ENCODE measurements at regions not wholly inside any gene's neighbourhood (a gene's known extent, or its start where the extent isn't known, plus 50 kb on each side); places are given as distances from the start of the nearest gene placed in this dataset.
"Not testable (repeated sequence)": the region's sequence is repeated elsewhere in the genome, so short reads cannot be mapped to it uniquely, and the experiment has no call there.

DNA sequence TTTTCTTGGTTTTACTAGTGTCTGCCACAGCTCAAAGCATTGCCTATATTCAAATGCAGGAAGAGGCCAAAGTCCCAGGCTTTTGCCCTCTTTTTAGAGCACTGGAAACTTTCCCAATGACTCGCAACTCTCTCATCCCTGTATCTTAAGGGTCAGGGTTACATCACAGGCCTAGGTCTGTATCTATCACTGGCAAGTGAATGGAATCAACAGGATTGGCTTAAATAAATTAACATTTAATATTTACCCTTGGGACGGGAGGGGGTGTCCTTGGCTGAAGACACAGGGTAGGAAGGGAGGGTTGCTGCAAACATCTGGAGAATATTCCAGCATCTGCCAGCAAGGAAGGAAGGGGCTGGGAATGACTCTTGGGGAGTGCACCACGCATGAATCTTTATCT is 242.6 kb downstream of the SLC4A3 start:
- DNase-seq = no peak
- ATAC-seq = peak; percentile 55
- intact Hi-C loops (cut with micrococcal nuclease) = no loop called here

DNA sequence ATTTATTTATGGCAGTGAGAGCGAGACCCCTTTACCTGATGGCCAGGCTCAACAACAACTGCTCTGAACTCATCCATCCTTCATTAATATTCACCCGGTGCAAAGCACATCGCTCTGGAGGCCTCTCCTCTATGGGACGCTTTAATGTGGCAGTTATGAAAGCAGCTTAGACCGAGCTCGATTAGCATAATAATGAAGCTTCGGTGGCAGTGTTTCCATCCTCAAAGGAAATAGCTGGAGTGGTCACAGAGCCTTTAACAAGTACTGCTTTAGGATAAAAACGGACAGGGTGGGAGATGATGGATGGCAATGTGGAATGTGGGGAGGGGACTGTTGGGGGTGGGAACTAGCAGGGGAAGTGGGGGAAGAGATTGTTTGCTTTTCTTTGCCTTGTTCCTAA is 243.9 kb downstream of the SLC4A3 start:
- ATAC-seq = no peak
- no peak for DNase-seq
- intact Hi-C loops (cut with micrococcal nuclease) = no loop called here

DNA sequence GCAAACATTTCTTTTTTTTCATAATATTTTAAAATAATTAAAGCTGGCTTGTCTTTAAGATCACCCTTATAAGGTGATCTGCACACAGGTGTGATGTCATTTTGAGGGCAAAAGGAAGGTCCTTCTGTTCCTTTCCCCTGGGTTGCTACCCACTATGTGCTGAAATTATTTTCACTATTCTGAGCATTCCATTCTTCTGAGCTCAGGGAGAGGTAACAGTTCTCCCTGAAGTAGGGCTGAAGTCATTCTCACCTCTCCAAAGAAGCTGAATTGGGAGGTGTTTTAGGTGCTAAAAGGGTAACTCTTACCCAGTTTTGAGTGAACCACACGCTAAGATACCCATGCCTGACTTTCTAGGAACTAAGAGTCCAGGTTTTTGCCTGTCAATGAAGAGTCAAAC is 247.6 kb downstream of the SLC4A3 start:
- intact Hi-C loops (cut with micrococcal nuclease) = no loop called here
- ATAC-seq (no peak), DNase-seq (no peak)

DNA sequence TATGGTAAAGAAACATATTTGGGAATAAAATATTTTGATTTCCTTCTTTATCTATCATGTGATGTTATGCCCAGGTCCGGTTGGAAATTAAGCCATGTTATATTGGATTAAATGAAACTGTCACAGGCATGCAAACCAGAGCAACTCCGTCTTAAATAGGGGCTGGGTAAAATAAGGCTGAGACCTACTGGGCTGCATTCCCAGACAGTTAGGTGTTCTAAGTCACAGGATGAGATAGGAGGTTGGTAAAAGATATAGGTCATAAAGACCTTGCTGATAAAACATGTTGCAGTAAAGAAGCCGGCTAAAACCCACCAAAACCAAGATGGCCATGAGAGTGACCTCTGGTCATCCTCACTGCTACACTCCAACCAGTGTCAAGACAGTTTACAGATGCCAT is 248.6 kb downstream of the SLC4A3 start:
- ATAC-seq; intact Hi-C loops (cut with micrococcal nuclease); DNase-seq: not testable (repeated sequence)

DNA sequence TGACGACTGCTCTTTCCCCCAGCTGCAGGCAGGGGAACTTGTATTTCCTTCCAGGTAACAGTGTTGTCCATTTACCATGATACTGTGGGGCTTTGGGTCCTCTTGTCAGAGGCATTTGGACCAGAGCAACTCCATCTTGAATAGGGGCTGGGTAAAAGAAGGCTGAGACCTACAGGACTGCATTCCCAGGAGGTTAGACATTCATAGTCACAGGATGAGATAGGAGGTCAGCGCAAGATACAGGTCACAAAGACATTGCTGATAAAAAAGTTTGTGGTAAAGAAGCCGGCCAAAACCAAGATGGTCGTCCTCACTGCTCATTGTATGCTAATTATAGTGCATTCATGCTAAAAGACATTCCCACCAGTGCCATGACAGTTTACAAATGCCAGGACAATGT is 249.5 kb downstream of the SLC4A3 start:
- DNase-seq (no peak), ATAC-seq (no peak)
- intact Hi-C loops (cut with micrococcal nuclease) = no loop called here

DNA sequence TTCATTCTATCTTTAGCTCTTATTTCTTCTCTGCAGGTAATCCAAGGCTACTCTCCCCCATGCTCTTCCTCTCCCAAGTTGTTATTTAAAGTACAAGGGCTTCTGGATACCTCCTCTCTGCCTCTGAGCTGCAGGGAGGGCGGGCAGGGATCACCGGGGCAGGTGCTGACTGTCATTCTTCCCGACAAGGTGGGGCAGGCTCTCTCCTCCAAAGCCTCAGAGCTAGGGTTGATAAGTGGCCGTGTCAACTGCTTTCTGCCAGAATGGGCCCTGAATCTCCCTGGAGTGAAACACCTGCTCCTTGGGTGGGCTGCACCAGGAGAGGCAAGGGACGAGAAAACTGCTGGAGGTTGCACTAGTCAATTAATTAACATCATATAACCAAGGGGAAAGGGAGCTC is 250.3 kb downstream of the SLC4A3 start:
- DNase-seq = no peak
- intact Hi-C loops (cut with micrococcal nuclease) = no loop called here
- ATAC-seq = no peak

DNA sequence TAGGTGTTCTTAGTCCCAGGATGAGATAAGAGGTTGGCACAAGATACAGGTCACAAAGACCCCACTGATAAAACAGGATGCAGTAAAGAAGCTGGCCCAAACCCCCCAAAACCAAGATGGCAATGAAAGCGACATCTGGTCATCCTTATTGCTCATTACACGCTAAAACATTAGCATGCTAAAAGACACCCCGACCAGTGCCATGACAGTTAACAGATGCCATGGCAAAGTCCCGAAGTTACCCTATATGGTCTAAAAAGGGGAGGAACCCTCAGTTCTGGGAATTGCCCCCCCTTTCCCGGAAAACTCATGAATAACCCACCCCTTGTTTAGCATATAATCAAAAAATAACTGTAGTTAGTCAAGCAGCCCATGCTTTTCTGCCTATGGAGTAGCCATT is 251.1 kb downstream of the SLC4A3 start:
- ATAC-seq = no peak
- DNase-seq = no peak
- intact Hi-C loops (cut with micrococcal nuclease) = no loop called here

DNA sequence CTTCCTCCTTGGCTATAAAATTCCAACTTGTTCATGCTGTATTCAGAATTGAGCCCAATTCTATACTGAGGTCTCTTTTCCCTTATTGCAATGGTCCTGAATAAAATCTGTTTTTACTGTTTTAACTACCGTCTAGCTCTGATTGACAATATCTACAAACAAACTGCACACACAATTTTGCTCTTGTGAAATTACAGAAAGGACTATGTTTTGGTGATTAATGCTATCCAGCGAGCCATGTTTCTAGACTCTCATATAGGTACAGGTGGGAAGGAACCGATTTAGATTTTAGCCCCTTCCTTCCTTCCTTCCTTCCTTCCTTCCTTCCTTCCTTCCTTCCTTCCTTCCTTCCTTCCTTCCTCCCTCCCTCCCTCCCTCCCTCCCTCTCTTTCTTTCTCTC is 254.4 kb downstream of the SLC4A3 start:
- ATAC-seq (no peak), DNase-seq (no peak)

DNA sequence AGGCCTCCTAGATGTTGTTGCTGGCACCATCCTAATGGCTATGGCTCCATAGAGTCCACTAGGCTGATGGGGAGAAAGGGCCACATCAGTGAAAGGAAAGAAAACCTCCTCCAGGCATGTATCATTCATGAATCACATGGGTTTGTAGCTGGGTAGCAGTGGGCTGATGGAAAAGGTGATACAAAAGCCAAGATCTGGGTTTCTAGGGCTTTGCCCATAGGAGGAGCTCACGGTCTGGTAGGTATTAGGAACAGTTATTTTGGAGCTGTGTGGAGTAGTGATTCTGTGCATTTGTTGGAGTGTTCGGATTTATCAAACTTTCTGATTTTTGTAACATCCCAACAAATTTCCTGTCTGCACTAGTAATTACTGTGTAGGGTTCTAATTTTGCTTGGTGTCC is 259.2 kb downstream of the SLC4A3 start:
- intact Hi-C loops (cut with micrococcal nuclease) = no loop called here
- DNase-seq = no peak
- ATAC-seq = no peak

More for the DNA sequence above, 254.4 kb downstream of the SLC4A3 start:
- intact Hi-C loops (cut with micrococcal nuclease) = no loop called here

DNA sequence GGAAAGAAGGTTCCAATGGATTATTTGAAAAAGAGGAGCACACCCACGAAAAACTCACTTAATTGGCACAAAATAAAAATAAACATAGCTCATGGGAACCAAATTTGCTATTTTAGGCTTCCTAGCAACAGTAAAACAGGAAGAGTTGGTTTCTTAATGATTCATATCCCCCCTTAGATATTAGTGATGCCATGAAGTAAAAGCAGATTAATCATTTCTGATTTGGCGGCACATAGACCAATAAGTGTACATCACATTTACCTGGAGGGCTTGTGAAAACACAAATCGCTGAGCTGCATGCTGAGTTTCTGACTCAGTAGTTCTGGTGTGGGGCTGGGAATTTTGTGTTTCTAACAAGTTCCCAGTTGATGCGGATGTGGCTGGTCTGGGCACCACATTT is 260.4 kb downstream of the SLC4A3 start:
- ATAC-seq (no peak), DNase-seq (no peak)
- intact Hi-C loops (cut with micrococcal nuclease) = no loop called here

DNA sequence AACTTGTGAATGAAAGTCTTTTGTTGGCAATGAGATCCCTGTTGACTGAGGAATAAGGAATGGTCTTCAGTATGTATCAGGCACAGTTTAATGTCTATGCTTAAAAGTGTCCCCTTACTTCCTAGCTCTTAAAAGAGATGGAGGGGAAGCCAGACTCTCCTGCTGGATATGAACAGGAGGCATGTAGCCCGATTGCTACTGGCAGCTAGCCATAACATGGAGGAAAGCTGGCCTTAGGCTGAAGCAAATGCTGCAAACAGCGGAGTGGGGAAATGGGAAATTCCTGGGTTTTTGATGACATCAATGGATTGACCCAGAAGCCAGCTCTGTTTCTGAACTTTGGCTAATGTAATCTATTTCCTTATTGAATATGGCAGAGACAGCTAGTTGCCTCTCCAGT is 266.1 kb downstream of the SLC4A3 start:
- intact Hi-C loops (cut with micrococcal nuclease) = no loop called here

DNA sequence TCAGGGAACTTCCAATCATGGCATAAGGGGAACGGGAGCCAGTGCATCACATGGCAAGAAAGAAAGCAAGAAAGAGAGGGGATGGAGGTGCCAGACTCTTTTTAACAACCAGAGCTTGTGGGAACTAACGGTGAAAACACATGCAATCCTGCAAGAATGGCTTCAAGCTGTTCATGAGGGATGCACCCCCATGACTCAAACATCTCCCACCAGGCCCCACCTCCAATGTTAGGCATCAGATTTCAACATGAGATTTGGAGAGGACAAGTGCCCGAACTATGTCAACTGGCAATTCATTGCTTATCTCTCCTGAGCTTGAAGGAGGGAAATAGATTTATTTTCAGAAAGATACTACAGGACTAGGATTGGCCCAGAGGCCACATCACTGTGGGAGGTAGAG is 270.0 kb downstream of the SLC4A3 start:
- ATAC-seq = no peak
- DNase-seq = no peak
- intact Hi-C loops (cut with micrococcal nuclease) = no loop called here

More for the DNA sequence above, 266.1 kb downstream of the SLC4A3 start:
- ATAC-seq (no peak), DNase-seq (no peak)

DNA sequence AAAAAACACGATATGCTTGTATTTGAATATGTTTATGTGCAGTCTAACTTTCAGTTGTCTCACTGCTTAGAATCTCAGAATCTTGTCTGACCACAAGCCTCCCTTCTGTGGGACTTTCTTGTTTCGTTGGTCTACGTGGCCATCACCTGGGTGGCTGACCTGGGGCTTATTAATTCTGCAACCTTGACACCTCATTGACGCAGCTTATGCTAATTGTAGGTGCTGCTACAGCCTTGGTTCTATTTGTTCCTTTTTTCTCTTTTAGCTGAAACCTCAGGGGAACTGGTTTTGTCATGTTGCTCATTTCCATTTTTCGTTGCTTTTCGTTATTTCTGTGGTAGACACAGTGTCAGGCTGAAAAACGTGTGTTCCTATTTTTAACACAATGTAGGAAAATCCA is 273.7 kb downstream of the SLC4A3 start:
- intact Hi-C loops (cut with micrococcal nuclease) = no loop called here
- DNase-seq (no peak), ATAC-seq (no peak)

DNA sequence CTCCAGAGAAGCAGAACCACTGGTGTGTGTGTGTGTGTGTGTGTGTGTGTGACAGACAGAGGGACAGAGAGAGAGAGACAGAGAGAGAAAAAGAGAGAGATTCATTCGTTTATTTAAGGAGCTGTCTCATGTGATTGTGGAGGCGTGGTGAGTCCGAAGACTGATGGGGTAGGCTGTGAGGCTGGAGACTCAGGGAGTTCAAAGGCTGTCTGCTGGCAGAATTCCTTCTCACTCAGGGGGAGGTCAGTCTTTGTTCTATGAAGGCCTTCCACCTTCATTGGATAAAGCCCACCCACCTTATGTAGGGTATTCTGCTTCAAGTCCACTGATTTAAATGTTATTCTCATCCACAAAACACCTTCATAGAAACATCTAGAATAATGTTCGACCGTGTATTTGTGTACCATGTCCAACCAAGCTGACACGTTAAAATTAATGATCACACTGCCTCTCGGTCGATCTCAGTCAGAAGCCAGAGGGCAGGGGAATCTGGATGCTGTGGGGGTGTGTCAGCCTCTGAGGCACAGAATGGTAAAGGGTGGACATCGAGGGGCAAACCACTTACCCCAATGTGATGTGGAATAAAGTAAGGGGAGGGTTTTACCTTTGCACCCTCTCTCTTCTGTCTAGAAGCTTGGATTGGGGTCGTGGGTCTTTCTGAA is 275.6 kb downstream of the SLC4A3 start:
- intact Hi-C loops (cut with micrococcal nuclease) = no loop called here
- ATAC-seq (no peak), DNase-seq (no peak)

DNA sequence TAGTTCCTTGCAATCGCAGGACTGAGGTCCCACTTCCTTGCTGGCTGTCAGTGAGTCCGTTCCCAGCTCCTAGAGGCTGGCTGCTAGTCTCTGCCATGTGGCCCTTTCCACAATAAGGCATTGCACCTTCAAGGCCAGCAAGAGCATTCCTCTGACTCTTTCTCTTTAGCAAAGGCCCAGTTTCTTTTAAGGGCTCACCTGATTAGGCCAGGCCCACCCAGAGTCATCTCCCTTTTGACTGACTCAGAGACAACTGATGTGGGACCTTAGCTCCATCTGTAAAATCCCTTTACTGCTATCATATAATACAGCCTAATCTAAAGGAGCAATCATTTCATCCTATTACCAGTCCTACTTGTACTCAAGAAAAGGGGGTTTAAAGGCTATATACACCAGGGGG is 278.2 kb downstream of the SLC4A3 start:
- intact Hi-C loops (cut with micrococcal nuclease) = no loop called here
- DNase-seq (no peak), ATAC-seq (no peak)

DNA sequence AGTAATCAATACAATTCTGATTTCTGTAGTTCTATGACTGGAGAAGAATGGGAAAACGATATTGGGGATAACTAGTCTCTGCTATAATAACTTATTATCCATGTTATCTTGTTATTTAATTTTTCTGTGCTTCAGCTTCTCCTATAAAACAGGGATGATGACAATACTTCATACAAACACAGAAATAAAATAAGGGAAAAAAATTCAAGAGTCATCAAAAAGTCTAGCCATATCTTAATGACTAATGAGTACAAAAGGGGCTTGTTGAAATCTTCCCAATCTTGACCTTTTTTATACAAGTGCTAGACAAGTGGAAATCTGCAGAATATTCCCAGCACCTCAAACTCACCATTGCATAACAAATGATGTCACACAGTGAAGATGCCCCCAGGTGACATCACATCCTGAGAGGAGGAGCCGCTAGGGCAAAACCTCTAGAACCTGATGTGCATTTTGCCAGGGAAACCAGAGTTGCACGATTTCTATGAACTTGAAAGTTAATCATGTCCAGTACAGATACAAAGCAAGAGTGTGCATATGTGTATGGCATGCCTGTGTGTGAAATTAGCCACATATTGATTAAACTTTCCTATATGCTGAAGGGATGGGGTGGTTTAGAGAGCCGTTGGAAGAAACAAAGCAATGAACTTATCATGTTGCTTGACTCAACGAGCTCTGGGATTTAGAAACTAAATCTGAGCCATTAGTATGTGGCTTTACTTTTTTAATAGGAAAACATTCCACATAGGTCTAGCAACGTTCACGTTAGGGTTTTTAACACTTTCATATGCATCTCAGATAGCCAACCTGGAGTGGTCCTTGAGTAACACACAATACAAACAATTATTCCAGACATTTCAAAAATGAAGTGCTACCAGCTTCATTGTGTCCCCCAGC is 278.9 kb downstream of the SLC4A3 start:
- no peak for DNase-seq
- no peak for ATAC-seq
- intact Hi-C loops (cut with micrococcal nuclease) = no loop called here

DNA sequence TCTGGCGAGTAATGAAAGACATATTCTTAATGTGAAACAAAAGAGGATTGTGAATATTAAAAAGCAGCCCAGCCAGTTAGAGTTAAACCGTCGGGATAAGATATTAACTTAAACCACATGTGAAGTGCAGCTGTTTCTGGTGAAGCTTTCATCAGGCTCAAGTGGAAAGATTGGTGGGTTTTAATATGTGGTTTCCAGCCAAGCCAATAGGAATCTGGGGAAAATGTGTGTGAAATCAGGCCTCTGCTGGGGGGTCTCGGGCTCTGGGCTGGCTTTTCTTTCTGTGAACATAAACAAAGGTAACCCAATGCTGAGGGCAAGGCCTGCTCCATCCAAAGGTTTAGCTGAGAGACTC is 279.6 kb downstream of the SLC4A3 start:
- DNase-seq (no peak), ATAC-seq (no peak)
- intact Hi-C loops (cut with micrococcal nuclease) = no loop called here

DNA sequence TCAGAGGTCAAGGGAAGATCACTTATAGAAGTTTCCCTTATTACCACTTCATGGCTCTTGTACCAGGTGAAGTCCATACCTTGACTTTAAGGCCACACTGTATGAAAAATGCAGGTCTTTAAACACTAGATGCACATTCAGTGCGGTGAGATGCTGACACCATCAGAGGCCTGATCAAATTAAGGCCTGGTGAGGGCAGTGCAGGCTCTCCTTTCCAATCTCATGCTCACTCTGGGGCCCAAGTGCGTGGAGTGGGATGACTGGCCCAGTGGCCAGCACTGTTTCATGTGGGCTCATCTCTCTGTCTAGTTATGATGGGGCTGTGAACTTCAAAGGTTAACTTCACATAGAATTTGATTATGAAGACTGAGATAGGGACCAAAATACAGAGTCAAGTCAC is 281.1 kb downstream of the SLC4A3 start:
- intact Hi-C loops (cut with micrococcal nuclease) = no loop called here
- DNase-seq (no peak), ATAC-seq (no peak)

DNA sequence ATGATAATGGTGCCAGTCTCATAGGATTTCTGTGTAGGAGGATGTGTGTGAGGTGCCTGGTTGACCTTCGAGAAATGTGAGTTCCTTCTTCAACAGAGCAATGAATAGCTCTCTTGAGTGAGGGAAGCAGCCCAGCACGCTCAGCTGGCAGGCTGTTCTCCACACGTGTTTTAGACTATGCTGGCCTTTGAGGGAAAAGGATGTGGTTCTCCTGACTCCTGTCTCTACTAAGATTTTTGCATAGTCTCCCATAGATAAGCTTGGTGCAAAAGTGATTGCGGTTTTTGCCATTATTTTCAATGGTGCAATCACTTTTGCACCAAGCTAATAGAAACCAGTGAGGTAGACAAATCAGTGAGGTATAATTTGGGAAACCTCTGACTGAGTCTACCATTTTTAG is 284.1 kb downstream of the SLC4A3 start:
- intact Hi-C loops (cut with micrococcal nuclease) = no loop called here
- ATAC-seq (no peak), DNase-seq (no peak)

DNA sequence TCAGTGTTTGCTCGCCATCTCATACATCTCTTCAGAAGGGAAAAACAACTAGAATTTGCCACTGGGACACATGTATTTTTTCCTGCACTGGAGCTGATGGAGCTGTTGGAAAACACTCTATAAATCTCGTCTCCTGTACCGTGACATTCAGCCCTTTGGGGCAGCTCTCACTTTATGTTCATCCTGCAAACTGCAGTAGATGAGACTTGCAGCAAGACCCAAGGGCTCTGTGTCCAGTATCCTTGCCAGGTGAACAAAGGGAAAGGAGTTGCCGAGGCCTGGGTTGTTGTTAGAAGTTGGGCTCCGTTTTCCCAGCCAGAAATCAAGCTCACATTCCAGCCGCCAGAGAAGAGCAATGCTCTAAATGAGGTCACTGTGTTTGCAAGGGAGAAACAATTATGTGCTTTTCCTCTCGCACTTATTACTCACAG is 285.1 kb downstream of the SLC4A3 start:
- intact Hi-C loops (cut with micrococcal nuclease) = no loop called here
- DNase-seq = no peak
- peak; percentile 75 for ATAC-seq

DNA sequence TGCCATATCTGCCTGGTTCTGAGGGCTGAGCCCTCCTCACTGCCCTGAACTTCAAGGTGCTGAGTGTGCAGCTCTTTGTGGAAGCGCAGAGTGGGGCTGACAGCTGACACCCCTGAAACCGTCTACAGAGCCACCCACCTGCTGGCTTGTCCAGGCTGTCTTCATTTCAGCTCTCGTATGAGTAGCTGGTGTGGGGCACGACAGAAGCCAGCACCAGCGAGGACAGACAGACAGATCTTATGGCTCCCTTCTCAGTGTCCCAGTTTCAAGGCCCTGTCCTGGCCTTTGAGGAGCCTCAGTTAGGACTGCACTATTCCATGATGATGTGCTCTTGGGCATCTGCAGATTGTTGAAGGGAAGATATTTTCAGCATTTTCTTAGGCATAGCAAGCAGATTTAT is 287.1 kb downstream of the SLC4A3 start:
- DNase-seq (no peak), ATAC-seq (no peak)
- intact Hi-C loops (cut with micrococcal nuclease) = no loop called here

Data from left ventricle myocardium superior (tissue), 1 donor.